GM21529 (cell line): ENCODE measurements at regions not wholly inside any gene's neighbourhood (a gene's known extent, or its start where the extent isn't known, plus 50 kb on each side); places are given as distances from the start of the nearest gene placed in this dataset.
"Not testable (repeated sequence)": the region's sequence is repeated elsewhere in the genome, so short reads cannot be mapped to it uniquely, and the experiment has no call there.

Source experiments
- ATAC-seq: cut with Tn5 transposase; IDR thresholded peaks from one replicate; pipeline ENCODE4 v1.9.1; 2021; ENCODE audit not compliant: unreplicated experiment

- ATAC-seq = no peak
Measured at GRCh38 chr12:46982629-46983392, 96.6 kb upstream of the PCED1B start.

- ATAC-seq = no peak
Measured at GRCh38 chr12:46983393-46983793, 96.0 kb upstream of the PCED1B start.

- peak; percentile 68 for ATAC-seq
Measured at GRCh38 chr12:46983959-46984841, 95.2 kb upstream of the PCED1B start.

GRCh38 chr12:46985816-46986215, 93.6 kb upstream of the PCED1B start:
- no peak for ATAC-seq

- ATAC-seq = not testable (repeated sequence)
Measured at GRCh38 chr12:46988122-46988521, 91.3 kb upstream of the PCED1B start.

- ATAC-seq = no peak
Measured at GRCh38 chr12:46990211-46990610, 89.2 kb upstream of the PCED1B start.

GRCh38 chr12:46992051-46992450, 87.4 kb upstream of the PCED1B start:
- ATAC-seq = not testable (repeated sequence)

GRCh38 chr12:46998811-46999368, 80.5 kb upstream of the PCED1B start:
- ATAC-seq = no peak

- ATAC-seq = no peak
Measured at GRCh38 chr12:47004634-47005033, 74.8 kb upstream of the PCED1B start.

- no peak for ATAC-seq
Measured at GRCh38 chr12:47007048-47007447, 72.4 kb upstream of the PCED1B start.

GRCh38 chr12:47012552-47012951, 66.9 kb upstream of the PCED1B start:
- no peak for ATAC-seq

GRCh38 chr12:47014474-47014873, 64.9 kb upstream of the PCED1B start:
- ATAC-seq = no peak

GRCh38 chr12:47015381-47015780, 64.0 kb upstream of the PCED1B start:
- no peak for ATAC-seq

- ATAC-seq = no peak
Measured at GRCh38 chr12:47017041-47017713, 62.2 kb upstream of the PCED1B start.

- no peak for ATAC-seq
Measured at GRCh38 chr12:47017901-47018475, 61.4 kb upstream of the PCED1B start.

- ATAC-seq = no peak
Measured at GRCh38 chr12:47020211-47020821, 59.1 kb upstream of the PCED1B start.

- no peak for ATAC-seq
Measured at GRCh38 chr12:47021298-47021697, 58.1 kb upstream of the PCED1B start.

GRCh38 chr12:47022296-47022695, 57.1 kb upstream of the PCED1B start:
- ATAC-seq = no peak

GRCh38 chr12:47023311-47023710, 56.1 kb upstream of the PCED1B start:
- ATAC-seq = no peak

GRCh38 chr12:47023953-47024352, 55.5 kb upstream of the PCED1B start:
- ATAC-seq = no peak
